Liver (tissue), 3 donors: ENCODE measurements at regions not wholly inside any gene's neighbourhood (a gene's known extent, or its start where the extent isn't known, plus 50 kb on each side); places are given as distances from the start of the nearest gene placed in this dataset.

Source experiments
- CTCF ChIP-seq: fragments of 150-350 bp; IDR thresholded peaks from 2 replicates; pipeline ENCODE4 v1.5.1; 2017; ENCODE audit warnings: improper control_type of control experiment, low read depth, low read length; ENCODE audit not compliant: missing input control
- EGR1 ChIP-seq, 2 donors: IDR thresholded peaks; 2 replicates each; pipeline ENCODE4 v1.6.1; 2016 to 2018; ENCODE audit warnings: antibody characterized with exemption in 2 of 2, low read depth in 2 of 2
- FOXA1 ChIP-seq: IDR thresholded peaks from 2 replicates; pipeline ENCODE4 v1.6.1; 2016; ENCODE audit warnings: antibody characterized with exemption
- GABPA ChIP-seq, 2 donors: IDR thresholded peaks in 1 of 2; conservative IDR thresholded peaks in 1 of 2; 2 replicates each; pipeline ENCODE4 v1.6.1; 2016; ENCODE audit warnings: antibody characterized with exemption in 2 of 2, mild to moderate bottlenecking in 1 of 2, moderate library complexity in 1 of 2
- HNF4A ChIP-seq, 2 donors: conservative IDR thresholded peaks; 2 replicates each; pipeline ENCODE4 v1.6.1; 2016; ENCODE audit warnings: antibody characterized with exemption in 2 of 2, mild to moderate bottlenecking in 2 of 2
- JUND ChIP-seq, 2 donors: IDR thresholded peaks; 2 replicates each; pipeline ENCODE4 v1.6.1; 2016; ENCODE audit warnings: antibody characterized with exemption in 2 of 2
- NR2F2 ChIP-seq: IDR thresholded peaks from 2 replicates; pipeline ENCODE4 v1.6.1; 2016; ENCODE audit warnings: antibody characterized with exemption
- RAD21 ChIP-seq, 2 donors: IDR thresholded peaks; 2 replicates each; pipeline ENCODE4 v1.6.1; 2016; ENCODE audit warnings: antibody characterized with exemption in 2 of 2, mild to moderate bottlenecking in 2 of 2
- SP1 ChIP-seq: IDR thresholded peaks from 2 replicates; pipeline ENCODE4 v1.6.1; 2018; ENCODE audit warnings: antibody characterized with exemption, mild to moderate bottlenecking
- TAF1 ChIP-seq: conservative IDR thresholded peaks from 2 replicates; pipeline ENCODE4 v1.6.1; 2016; ENCODE audit warnings: antibody characterized with exemption, mild to moderate bottlenecking
- YY1 ChIP-seq: IDR thresholded peaks from 2 replicates; pipeline ENCODE4 v1.6.1; 2016; ENCODE audit warnings: antibody characterized with exemption, mild to moderate bottlenecking
- TF ChIP-seq, protein P1 (sequence below): IDR thresholded peaks from 2 replicates; pipeline ENCODE4 v1.6.1; 2016; ENCODE audit warnings: antibody characterized with exemption, mild to moderate bottlenecking
- TF ChIP-seq, protein P2 (sequence below): IDR thresholded peaks from 2 replicates; pipeline ENCODE4 v1.6.1; 2016; ENCODE audit warnings: antibody characterized with exemption
- donor health status: healthy.
- donor health status: healthy.

DNA sequence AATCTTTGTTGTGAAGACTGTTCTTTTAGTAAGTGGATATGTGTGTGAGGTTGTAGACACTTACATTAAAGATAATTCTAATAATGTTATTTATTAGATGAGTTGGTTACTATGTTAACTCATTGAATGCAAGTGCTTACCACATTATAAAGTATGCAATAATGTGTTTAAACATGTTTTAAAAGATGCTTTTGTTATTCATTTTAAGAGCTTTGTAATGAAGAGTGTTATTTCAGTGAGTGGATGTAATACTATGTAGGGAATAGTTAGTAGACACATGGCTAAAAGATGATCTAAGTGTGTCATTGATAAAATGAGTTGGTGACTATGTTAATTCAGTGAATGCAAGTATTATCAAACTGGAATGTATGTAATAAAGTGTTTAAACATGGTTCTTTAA lies 70.0 kb upstream of the VOPP1 start:
- no peak for TF ChIP-seq JUND (IDR thresholded peaks at IDR 0.05)
- TF ChIP-seq CTCF = no peak
- no peak for TF ChIP-seq GABPA (IDR thresholded peaks at IDR 0.05 in 1 of 2, conservative IDR thresholded peaks at IDR 0.05 in 1 of 2)
- no peak for TF ChIP-seq RAD21 (IDR thresholded peaks at IDR 0.05)
- no peak for TF ChIP-seq HNF4A (conservative IDR thresholded peaks at IDR 0.05)
- no peak for TF ChIP-seq TAF1
- TF ChIP-seq, protein P1, sequence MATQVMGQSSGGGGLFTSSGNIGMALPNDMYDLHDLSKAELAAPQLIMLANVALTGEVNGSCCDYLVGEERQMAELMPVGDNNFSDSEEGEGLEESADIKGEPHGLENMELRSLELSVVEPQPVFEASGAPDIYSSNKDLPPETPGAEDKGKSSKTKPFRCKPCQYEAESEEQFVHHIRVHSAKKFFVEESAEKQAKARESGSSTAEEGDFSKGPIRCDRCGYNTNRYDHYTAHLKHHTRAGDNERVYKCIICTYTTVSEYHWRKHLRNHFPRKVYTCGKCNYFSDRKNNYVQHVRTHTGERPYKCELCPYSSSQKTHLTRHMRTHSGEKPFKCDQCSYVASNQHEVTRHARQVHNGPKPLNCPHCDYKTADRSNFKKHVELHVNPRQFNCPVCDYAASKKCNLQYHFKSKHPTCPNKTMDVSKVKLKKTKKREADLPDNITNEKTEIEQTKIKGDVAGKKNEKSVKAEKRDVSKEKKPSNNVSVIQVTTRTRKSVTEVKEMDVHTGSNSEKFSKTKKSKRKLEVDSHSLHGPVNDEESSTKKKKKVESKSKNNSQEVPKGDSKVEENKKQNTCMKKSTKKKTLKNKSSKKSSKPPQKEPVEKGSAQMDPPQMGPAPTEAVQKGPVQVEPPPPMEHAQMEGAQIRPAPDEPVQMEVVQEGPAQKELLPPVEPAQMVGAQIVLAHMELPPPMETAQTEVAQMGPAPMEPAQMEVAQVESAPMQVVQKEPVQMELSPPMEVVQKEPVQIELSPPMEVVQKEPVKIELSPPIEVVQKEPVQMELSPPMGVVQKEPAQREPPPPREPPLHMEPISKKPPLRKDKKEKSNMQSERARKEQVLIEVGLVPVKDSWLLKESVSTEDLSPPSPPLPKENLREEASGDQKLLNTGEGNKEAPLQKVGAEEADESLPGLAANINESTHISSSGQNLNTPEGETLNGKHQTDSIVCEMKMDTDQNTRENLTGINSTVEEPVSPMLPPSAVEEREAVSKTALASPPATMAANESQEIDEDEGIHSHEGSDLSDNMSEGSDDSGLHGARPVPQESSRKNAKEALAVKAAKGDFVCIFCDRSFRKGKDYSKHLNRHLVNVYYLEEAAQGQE = no peak
- TF ChIP-seq, protein P2, sequence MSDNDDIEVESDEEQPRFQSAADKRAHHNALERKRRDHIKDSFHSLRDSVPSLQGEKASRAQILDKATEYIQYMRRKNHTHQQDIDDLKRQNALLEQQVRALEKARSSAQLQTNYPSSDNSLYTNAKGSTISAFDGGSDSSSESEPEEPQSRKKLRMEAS = no peak
- no peak for TF ChIP-seq NR2F2
- no peak for TF ChIP-seq YY1
- no peak for TF ChIP-seq FOXA1
- no peak for TF ChIP-seq EGR1 (IDR thresholded peaks at IDR 0.05; ENCODE audit: low read depth in 2 of 2)
- TF ChIP-seq SP1 = no peak
